MCF 10A (cell line): ENCODE measurements at regions not wholly inside any gene's neighbourhood (a gene's known extent, or its start where the extent isn't known, plus 50 kb on each side); places are given as distances from the start of the nearest gene placed in this dataset.

Source experiments
- BruUV-seq: library from RNA; stranded (reverse); fragments of 400-500 nt; replicated peaks from 2 replicates; lab custom pipeline; 2021; lab: Mats Ljungman, UMichigan
- CTCF ChIA-PET: fragments of 300-600 bp; sonication (Branson Sonifier 250); formaldehyde crosslinking; extraction: SDS; loops from one replicate; lab custom pipeline; 2021; ENCODE audit warnings: antibody characterized with exemption, inconsistent platforms; lab: Yijun Ruan, JAX
- POLR2A ChIA-PET: fragments of 300-600, 350-650 bp; sonication (Branson Sonifier 250); formaldehyde crosslinking; extraction: SDS; loops from one replicate; lab custom pipeline; 2020; ENCODE audit warnings: antibody characterized with exemption, inconsistent platforms; lab: Yijun Ruan, JAX
- DNase-seq: peaks from one replicate; pipeline ENCODE4 v3.0.0-alpha.2; 2018; ENCODE audit not compliant: unreplicated experiment
- H3K27ac Mint-ChIP-seq: one replicate; pipeline ENCODE4 v1.8.0; 2022; ENCODE audit warnings: mild to moderate bottlenecking, low read depth, mixed read lengths; ENCODE audit not compliant: unreplicated experiment
- H3K27me3 Mint-ChIP-seq: one replicate; pipeline ENCODE4 v1.8.0; 2022; ENCODE audit warnings: mixed read lengths; ENCODE audit not compliant: insufficient read depth, unreplicated experiment
- H3K36me3 Mint-ChIP-seq: one replicate; pipeline ENCODE4 v1.8.0; 2022; ENCODE audit warnings: mild to moderate bottlenecking, moderate library complexity, mixed read lengths; ENCODE audit not compliant: insufficient read depth, unreplicated experiment
- H3K4me1 Mint-ChIP-seq: one replicate; pipeline ENCODE4 v1.8.0; 2022; ENCODE audit warnings: mixed read lengths; ENCODE audit not compliant: insufficient read depth, unreplicated experiment
- H3K4me3 Mint-ChIP-seq: one replicate; pipeline ENCODE4 v1.8.0; 2022; ENCODE audit warnings: mild to moderate bottlenecking, moderate library complexity, mixed read lengths; ENCODE audit not compliant: unreplicated experiment
- H3K9me3 Mint-ChIP-seq: one replicate; pipeline ENCODE4 v1.8.0; 2022; ENCODE audit warnings: mixed read lengths; ENCODE audit not compliant: unreplicated experiment
- CTCF ChIP-seq: fragments of 200-600 bp; IDR thresholded peaks from one replicate; pipeline ENCODE4 v1.8.0; 2022; ENCODE audit warnings: antibody characterized with exemption, mild to moderate bottlenecking; ENCODE audit not compliant: unreplicated experiment
- intact Hi-C: fragments of 100-400 bp; cut with micrococcal nuclease; formaldehyde crosslinking; loops from 2 replicates; pipeline ENCODE4 v1.14.1; 2022

GRCh38 chr16:24452724-24453123, 86.6 kb upstream of the RBBP6 start:
- H3K27me3 Mint-ChIP-seq: peaks cover 27% of the 10 kb centered on the region
- no peaks in the 10 kb centered on the region for H3K9me3 Mint-ChIP-seq
- H3K36me3 Mint-ChIP-seq: no peaks in the 10 kb centered on the region
- no peak for DNase-seq
- no peak for TF ChIP-seq CTCF
- CTCF ChIA-PET: interaction anchor here (0.6 kb wide), 1 partner anchor 262 kb away, joined by 3 read pairs; no protein-coding TSS in a partner anchor
- BruUV-seq: no TSS peak
- H3K4me3 Mint-ChIP-seq: no peak overlapping the region
- intact Hi-C loops: no loop called here
- no peak overlapping the region for H3K27ac Mint-ChIP-seq
- POLR2A ChIA-PET: no interaction called here
- H3K4me1 Mint-ChIP-seq: no peaks in the 10 kb centered on the region

- Mint-ChIP-seq H3K4me1 (no peaks in the 10 kb centered on the region), H3K27ac (no peak overlapping the region), H3K36me3 (no peaks in the 10 kb centered on the region), H3K9me3 (no peaks in the 10 kb centered on the region), H3K4me3 (no peak overlapping the region), H3K27me3 (peaks cover 17% of the 10 kb centered on the region)
- no peak for TF ChIP-seq CTCF
- no TSS peak for BruUV-seq
- intact Hi-C loops: no loop called here
- CTCF ChIA-PET: no interaction called here
- DNase-seq: no peak
- POLR2A ChIA-PET: no interaction called here
Measured at GRCh38 chr16:24463196-24463945, 76.0 kb upstream of the RBBP6 start.

GRCh38 chr16:24471561-24472350, 67.6 kb upstream of the RBBP6 start:
- no peaks in the 10 kb centered on the region for H3K4me1 Mint-ChIP-seq
- H3K36me3 Mint-ChIP-seq: no peaks in the 10 kb centered on the region
- DNase-seq: no peak
- ChIA-PET CTCF (interaction anchor here (0.7 kb wide), 1 partner anchor 12 kb away, joined by 3 read pairs; no protein-coding TSS in a partner anchor), POLR2A (interaction anchor here (0.7 kb wide), 1 partner anchor 18 kb away, joined by 3 read pairs; no protein-coding TSS in a partner anchor)
- no TSS peak for BruUV-seq
- intact Hi-C loops: no loop called here
- peaks cover 38% of the 10 kb centered on the region for H3K27me3 Mint-ChIP-seq
- H3K27ac Mint-ChIP-seq: no peak overlapping the region
- TF ChIP-seq CTCF: no peak
- H3K4me3 Mint-ChIP-seq: no peak overlapping the region
- no peaks in the 10 kb centered on the region for H3K9me3 Mint-ChIP-seq

- ChIA-PET CTCF (no interaction called here), POLR2A (interaction anchor here (0.6 kb wide), 1 partner anchor 15 kb away, joined by 3 read pairs; no protein-coding TSS in a partner anchor)
- peaks cover 15% of the 10 kb centered on the region for H3K27me3 Mint-ChIP-seq
- no peak for DNase-seq
- H3K4me3 Mint-ChIP-seq: no peak overlapping the region
- no peaks in the 10 kb centered on the region for H3K9me3 Mint-ChIP-seq
- intact Hi-C loops: no loop called here
- TF ChIP-seq CTCF: no peak
- no peaks in the 10 kb centered on the region for H3K4me1 Mint-ChIP-seq
- no TSS peak for BruUV-seq
- no peaks in the 10 kb centered on the region for H3K36me3 Mint-ChIP-seq
- H3K27ac Mint-ChIP-seq: no peak overlapping the region
Measured at GRCh38 chr16:24477492-24477891, 61.9 kb upstream of the RBBP6 start.
